K562 (cell line): ENCODE measurements at regions not wholly inside any gene's neighbourhood (a gene's known extent, or its start where the extent isn't known, plus 50 kb on each side); places are given as distances from the start of the nearest gene placed in this dataset.
A peak's percentile ranks its signal among the peaks of the same experiment; 100 is the strongest.

Source experiments
- ATAC-seq: fragments of 200-7000 bp; cut with Tn5 transposase; 3 replicates; pipeline ENCODE4 v1.9.1; 2020; ENCODE audit warnings: moderate library complexity
- BruUV-seq: library from RNA; stranded (reverse); fragments of 400-500 nt; replicated peaks from 2 replicates; lab custom pipeline; 2021; lab: Mats Ljungman, UMichigan
- CTCF ChIA-PET: fragments of 300-600 bp; formaldehyde crosslinking; extraction: SDS; loops from one replicate; lab custom pipeline; 2021; ENCODE audit warnings: low intra/inter-chr PET ratio; lab: Yijun Ruan, JAX
- POLR2A ChIA-PET: fragments of 300-600, 350-650 bp; sonication (Branson Sonifier 250); formaldehyde crosslinking; extraction: SDS; loops from one replicate; lab custom pipeline; 2021; ENCODE audit warnings: antibody characterized with exemption, inconsistent platforms; lab: Yijun Ruan, JAX
- DNase-seq, 4 experiments: peaks; one replicate each; pipeline versions ENCODE4 v3.0.0 to v3.0.0-alpha.2; 2011 to 2018; ENCODE audit warnings: low spot score in 3 of 4, mixed read lengths in 3 of 4; ENCODE audit errors: extremely low read depth in 1 of 4
- FAIRE-seq: peaks from 2 replicates; lab custom pipeline; 2011; peaks lifted over from hg19 to GRCh38; lab: Jason Lieb, UNC
- H2AFZ ChIP-seq: 2 replicates; pipeline ENCODE4 v1.6.0; 2011; ENCODE audit warnings: low read depth, low read length, control low read depth, inconsistent platforms
- H3K27ac ChIP-seq: fragments of 200-600 bp; 3 replicates; pipeline ENCODE4 v1.8.0; 2011; ENCODE audit warnings: low read depth, mild to moderate bottlenecking, control low read depth, inconsistent platforms, low read length, moderate library complexity, mixed read lengths; ENCODE audit errors: extremely low read depth
- H3K27me3 ChIP-seq, 2 experiments: fragments of 300-600 bp in 1 of 2; 2 replicates in 1 of 2; 3 replicates in 1 of 2; pipeline versions ENCODE4 v1.6.0 to v1.8.0; 2011; ENCODE audit warnings: inconsistent platforms in 2 of 2, low read length in 2 of 2, mild to moderate bottlenecking in 1 of 2, mixed read lengths in 1 of 2, moderate library complexity in 1 of 2; ENCODE audit not compliant: control insufficient read depth in 2 of 2, insufficient read depth in 2 of 2
- H3K36me3 ChIP-seq: fragments of 300-600 bp; 3 replicates; pipeline ENCODE4 v1.8.0; 2011; ENCODE audit warnings: mild to moderate bottlenecking, low read length, inconsistent platforms; ENCODE audit not compliant: control insufficient read depth, insufficient read depth
- H3K4me1 ChIP-seq, 2 experiments: fragments of 200-600 bp in 1 of 2; replicated peaks in 1 of 2; 2 replicates in 1 of 2; 3 replicates in 1 of 2; pipeline versions ENCODE4 v1.5.1 to v1.8.0; 2011; ENCODE audit warnings: inconsistent platforms in 2 of 2, low read length in 2 of 2, mild to moderate bottlenecking in 1 of 2, mixed read lengths in 1 of 2, moderate library complexity in 1 of 2; ENCODE audit not compliant: control insufficient read depth in 2 of 2, insufficient read depth in 2 of 2
- H3K4me2 ChIP-seq: 2 replicates; pipeline ENCODE4 v1.6.1; 2011; ENCODE audit warnings: low read length, control low read depth, inconsistent platforms, mixed read lengths; ENCODE audit not compliant: insufficient read depth
- H3K4me3 ChIP-seq: fragments of 200-600 bp; sonication (generic), shearing (Covaris generic); 2 replicates; pipeline ENCODE4 v1.5.1; 2016; ENCODE audit warnings: control low read depth, inconsistent platforms
- H3K79me2 ChIP-seq: fragments of 200-600 bp; 3 replicates; pipeline ENCODE4 v1.8.0; 2011; ENCODE audit warnings: low read length, inconsistent platforms; ENCODE audit not compliant: control insufficient read depth, insufficient read depth
- H3K9ac ChIP-seq, 2 experiments: 2 replicates each; pipeline versions ENCODE4 v1.6.0 to v1.6.1; 2011; ENCODE audit warnings: low read depth in 2 of 2, low read length in 2 of 2, control low read depth in 1 of 2, inconsistent platforms in 1 of 2, mild to moderate bottlenecking in 1 of 2, mixed read lengths in 1 of 2; ENCODE audit not compliant: insufficient read depth in 1 of 2
- H3K9me1 ChIP-seq: one replicate; pipeline ENCODE4 v1.6.0; 2011; ENCODE audit warnings: inconsistent platforms, mild to moderate bottlenecking, low read length, moderate library complexity; ENCODE audit not compliant: control insufficient read depth, insufficient read depth
- H3K9me3 ChIP-seq: replicated peaks from 2 replicates; pipeline ENCODE4 v1.5.1; 2011; ENCODE audit warnings: low read depth, low read length, inconsistent platforms; ENCODE audit not compliant: control insufficient read depth, insufficient read depth
- H4K20me1 ChIP-seq: replicated peaks from 2 replicates; pipeline ENCODE4 v1.6.1; 2011; ENCODE audit warnings: low read length, inconsistent platforms, mixed read lengths; ENCODE audit not compliant: control insufficient read depth, insufficient read depth
- ATF3 ChIP-seq, 2 experiments: fragments of 450-650 bp in 1 of 2; sonication (generic) in 1 of 2; formaldehyde crosslinking in 1 of 2; IDR thresholded peaks in 1 of 2; conservative IDR thresholded peaks in 1 of 2; 2 replicates each; pipeline versions ENCODE4 v1.6.1 to v1.8.1; 2016 to 2023; ENCODE audit warnings: mild to moderate bottlenecking in 2 of 2, moderate library complexity in 2 of 2, inconsistent platforms in 1 of 2, missing genetic modification reagents in 1 of 2
- ATF4 ChIP-seq: fragments of 450-650 bp; formaldehyde crosslinking; IDR thresholded peaks from 2 replicates; pipeline ENCODE4 v1.4.0; 2022; ENCODE audit warnings: mild to moderate bottlenecking, moderate library complexity
- CEBPG ChIP-seq, 3 experiments: fragments of 200-800 bp in 1 of 3; sonication (Bioruptor generic) in 1 of 3; sonication (generic) in 1 of 3; formaldehyde crosslinking in 1 of 3; IDR thresholded peaks in 2 of 3; conservative IDR thresholded peaks in 1 of 3; 2 replicates each; pipeline versions ENCODE4 v1.6.1 to v1.8.0; 2016 to 2022; ENCODE audit warnings: missing compliant biosample characterization in 2 of 3, missing genetic modification characterization in 2 of 3, mild to moderate bottlenecking in 1 of 3, missing genetic modification reagents in 1 of 3
- ETV1 ChIP-seq: fragments of 450-650 bp; conservative IDR thresholded peaks from 2 replicates; pipeline ENCODE4 v1.6.1; 2016; ENCODE audit warnings: missing genetic modification characterization, control low read depth, low read depth, missing compliant biosample characterization
- HNRNPUL1 ChIP-seq: fragments of 200-400 bp; formaldehyde crosslinking; IDR thresholded peaks from 2 replicates; pipeline ENCODE4 v1.6.1; 2017; ENCODE audit warnings: low read length
- KDM5B ChIP-seq: fragments of 200-600 bp; sonication (generic); IDR thresholded peaks from 2 replicates; pipeline ENCODE4 v1.6.1; 2012; ENCODE audit warnings: low read depth, mild to moderate bottlenecking, moderate library complexity, low read length, control low read depth, inconsistent platforms; ENCODE audit not compliant: insufficient replicate concordance
- TOE1 ChIP-seq, 2 experiments: fragments of 450-650 bp in 1 of 2; sonication (generic) in 1 of 2; formaldehyde crosslinking in 1 of 2; IDR thresholded peaks; 2 replicates each; pipeline versions ENCODE4 v1.7.1 to v1.8.0; 2016 to 2022; ENCODE audit warnings: borderline replicate concordance in 2 of 2, mild to moderate bottlenecking in 2 of 2, antibody characterized with exemption in 1 of 2, inconsistent platforms in 1 of 2, low read depth in 1 of 2, missing genetic modification reagents in 1 of 2, moderate library complexity in 1 of 2
- ZBTB12 ChIP-seq: fragments of 250-450 bp; sonication (Bioruptor Pico); IDR thresholded peaks from 2 replicates; pipeline ENCODE4 v1.4.0; 2020
- ZFP30 ChIP-seq: fragments of 250-450 bp; sonication (Bioruptor Pico); IDR thresholded peaks from 2 replicates; pipeline ENCODE4 v1.8.0; 2022; ENCODE audit warnings: moderate library complexity, mild to moderate bottlenecking, inconsistent platforms, borderline replicate concordance
- ZNF354B ChIP-seq: fragments of 250-450 bp; sonication (Bioruptor Pico); IDR thresholded peaks from 2 replicates; pipeline ENCODE4 v1.4.0; 2020
- WGBS: fragments of 100-300 bp; shearing (Covaris generic); methylation state at CpG from one replicate; pipeline ENCODE4 v1.1.6; 2016; ENCODE audit warnings: low coverage, mixed read lengths; ENCODE audit not compliant: insufficient coverage; ENCODE audit errors: missing lambda C conversion rate; 5-methylcytosine and 5-hydroxymethylcytosine counted together
- in situ Hi-C: fragments of 300-500 bp; cut with MboI; formaldehyde crosslinking; loops from 4 replicates; pipeline ENCODE4 v1.15.0; 2018; ENCODE audit warnings: inconsistent platforms, mixed read lengths
- intact Hi-C: fragments of 100-400 bp; cut with micrococcal nuclease; formaldehyde crosslinking; loops from 2 replicates; pipeline ENCODE4 v1.14.2; 2022

- TF ChIP-seq ZNF354B (no peak), ETV1 (no peak), ZFP30 (CRISPR knock-in tag) (no peak), KDM5B (no peak), TOE1 (IDR thresholded peaks at IDR 0.05; ENCODE audit: borderline replicate concordance) (no peak), TOE1 (CRISPR knock-in tag; IDR thresholded peaks at IDR 0.05; ENCODE audit: borderline replicate concordance, low read depth) (no peak)
Observed at GRCh38 chr2:176681584-176682115, 412.4 kb downstream of the MTX2 start (continued).

- FAIRE-seq = no peak
- Histone ChIP-seq H3K9me3 (no peaks in the 10 kb centered on the region), H3K27me3 (no peaks in the 10 kb centered on the region), H4K20me1 (no peaks in the 10 kb centered on the region), H3K4me2 (no peak overlapping the region), H3K36me3 (no peaks in the 10 kb centered on the region), H3K27ac (no peak overlapping the region), H3K4me1 (no peaks in the 10 kb centered on the region), H3K9ac (no peak overlapping the region), H3K79me2 (no peaks in the 10 kb centered on the region), H3K4me3 (no peak overlapping the region), H3K9me1 (no peaks in the 10 kb centered on the region), H2AFZ (no peak overlapping the region)
- TF ChIP-seq CEBPG (CRISPR knock-in tag; IDR thresholded peaks at IDR 0.05) (no peak), CEBPG (tag; conservative IDR thresholded peaks at IDR 0.05 in 1 of 2, IDR thresholded peaks at IDR 0.05 in 1 of 2) (peak; percentile 66 to 85), HNRNPUL1 (no peak), ATF3 (IDR thresholded peaks at IDR 0.05) (peak; percentile 50), ATF3 (CRISPR knock-in tag; conservative IDR thresholded peaks at IDR 0.05) (no peak), ZBTB12 (CRISPR knock-in tag) (no peak), ATF4 (CRISPR knock-in tag) (0 out of 2 replicates have a peak, but pooled peaks have one; percentile 32)
- intact Hi-C loops (no loop called here), in situ Hi-C loops (no loop called here)
- CTCF ChIA-PET = no interaction called here
- WGBS = 0% methylated on average over 3 of the region's 3 CpGs
- ATAC-seq = no peak
- POLR2A ChIA-PET = interaction anchor here (0.7 to 1.7 kb wide), 2 partner anchors 15 to 136 kb away, joined by 4 to 6 read pairs; no protein-coding TSS in a partner anchor
- DNase-seq = no peak
- BruUV-seq = no TSS peak
Observed at GRCh38 chr2:176682278-176682677, 413.0 kb downstream of the MTX2 start.
